GM12878 (cell line): ENCODE measurements at regions not wholly inside any gene's neighbourhood (a gene's known extent, or its start where the extent isn't known, plus 50 kb on each side); places are given as distances from the start of the nearest gene placed in this dataset.

Source experiments
- ATAC-seq: fragments of 200-7000 bp; cut with Tn5 transposase; 3 replicates; pipeline ENCODE4 v1.9.1; 2020; ENCODE audit warnings: mild to moderate bottlenecking, moderate library complexity
- BruUV-seq: library from RNA; stranded (reverse); fragments of 400-500 nt; replicated peaks from 2 replicates; lab custom pipeline; 2021; lab: Mats Ljungman, UMichigan
- CTCF ChIA-PET: fragments of 300-600 bp; sonication (Branson Sonifier 250); formaldehyde crosslinking; extraction: SDS; loops from one replicate; lab custom pipeline; 2021; ENCODE audit warnings: inconsistent platforms; lab: Yijun Ruan, JAX
- POLR2A ChIA-PET: fragments of 350-600 bp; formaldehyde crosslinking; extraction: SDS; loops from one replicate; lab custom pipeline; 2021; ENCODE audit warnings: inconsistent platforms; lab: Charles Lee
- RAD21 ChIA-PET: fragments of 300-600 bp; sonication (Branson Sonifier 250); formaldehyde crosslinking; loops from one replicate; lab custom pipeline; 2023; ENCODE audit warnings: antibody characterized with exemption; ENCODE audit not compliant: unreplicated experiment; lab: Charles Lee
- SMC1A ChIA-PET: fragments of 300-600 bp; sonication (Branson Sonifier 250); formaldehyde crosslinking; loops from one replicate; lab custom pipeline; 2023; ENCODE audit not compliant: unreplicated experiment, uncharacterized antibody; lab: Charles Lee
- DNase-seq: peaks from one replicate; pipeline ENCODE4 v3.0.0-alpha.2; 2011; ENCODE audit warnings: low read depth, low spot score
- FAIRE-seq: peaks from 3 replicates; lab custom pipeline; 2011; peaks lifted over from hg19 to GRCh38; lab: Jason Lieb, UNC
- H2AFZ ChIP-seq: 2 replicates; pipeline ENCODE4 v1.6.0; 2011; ENCODE audit warnings: low read depth, low read length, control low read depth; ENCODE audit not compliant: control insufficient read depth
- H3K27ac ChIP-seq: 2 replicates; pipeline ENCODE4 v1.5.1; 2011; ENCODE audit warnings: control low read depth; ENCODE audit not compliant: control insufficient read depth, insufficient read depth
- H3K27me3 ChIP-seq, 2 experiments: replicated peaks in 1 of 2; 2 replicates each; pipeline versions ENCODE4 v1.6.0 to v1.6.1; 2011; ENCODE audit warnings: low read length in 1 of 2; ENCODE audit not compliant: control insufficient read depth in 2 of 2, insufficient read depth in 2 of 2
- H3K36me3 ChIP-seq, 2 experiments: 2 replicates each; pipeline ENCODE4 v1.5.1; 2011; ENCODE audit warnings: low read length in 1 of 2; ENCODE audit not compliant: control insufficient read depth in 2 of 2, insufficient read depth in 2 of 2
- H3K4me1 ChIP-seq: 2 replicates; pipeline ENCODE4 v1.6.1; 2011; ENCODE audit warnings: mild to moderate bottlenecking, low read length, moderate library complexity, mixed read lengths; ENCODE audit not compliant: control insufficient read depth, insufficient read depth
- H3K4me2 ChIP-seq: 2 replicates; pipeline ENCODE4 v1.6.0; 2011; ENCODE audit warnings: control low read depth; ENCODE audit not compliant: control insufficient read depth, insufficient read depth
- H3K4me3 ChIP-seq: fragments of 200-600 bp; sonication (generic); 2 replicates; pipeline ENCODE4 v1.5.1; 2016
- H3K79me2 ChIP-seq: 2 replicates; pipeline ENCODE4 v1.6.0; 2011; ENCODE audit warnings: low read length; ENCODE audit not compliant: control insufficient read depth, insufficient read depth
- H3K9ac ChIP-seq: 2 replicates; pipeline ENCODE4 v1.8.0; 2011; ENCODE audit warnings: low read length, control low read depth, mixed read lengths; ENCODE audit not compliant: control insufficient read depth, insufficient read depth
- H3K9me3 ChIP-seq: replicated peaks from 3 replicates; pipeline ENCODE4 v1.5.1; 2011; ENCODE audit warnings: mild to moderate bottlenecking, low read length; ENCODE audit not compliant: control insufficient read depth, insufficient read depth
- H4K20me1 ChIP-seq: 2 replicates; pipeline ENCODE4 v1.6.0; 2011; ENCODE audit not compliant: control insufficient read depth, insufficient read depth
- CUX1 ChIP-seq: IDR thresholded peaks from 2 replicates; pipeline ENCODE4 v1.6.1; 2012; ENCODE audit warnings: improper control_type of control experiment, low read depth, low read length; ENCODE audit not compliant: insufficient replicate concordance
- HCFC1 ChIP-seq: fragments of 150-350 bp; IDR thresholded peaks from 2 replicates; pipeline ENCODE4 v1.6.1; 2014; ENCODE audit warnings: low read length
- HDGF ChIP-seq: fragments of 450-650 bp; IDR thresholded peaks from 2 replicates; pipeline ENCODE4 v1.6.1; 2016; ENCODE audit warnings: antibody characterized with exemption
- KAT2A ChIP-seq: conservative IDR thresholded peaks from 2 replicates; pipeline ENCODE4 v1.6.1; 2011; ENCODE audit warnings: low read depth, low read length; ENCODE audit not compliant: control insufficient read depth
- KDM1A ChIP-seq: fragments of 200-600 bp; sonication (generic); IDR thresholded peaks from 2 replicates; pipeline ENCODE4 v1.6.1; 2016; ENCODE audit warnings: borderline replicate concordance
- MEF2A ChIP-seq: IDR thresholded peaks from 2 replicates; pipeline ENCODE4 v1.6.1; 2011; ENCODE audit warnings: low read depth, mild to moderate bottlenecking, low read length, moderate library complexity; ENCODE audit not compliant: insufficient read depth
- POLR2AphosphoS2 ChIP-seq: IDR thresholded peaks from 2 replicates; pipeline ENCODE4 v1.6.1; 2011; ENCODE audit warnings: low read depth, mild to moderate bottlenecking, low read length, improper control_type of control experiment, moderate library complexity
- POU2F2 ChIP-seq: IDR thresholded peaks from 3 replicates; pipeline ENCODE4 v1.6.1; 2011; ENCODE audit warnings: low read depth, mild to moderate bottlenecking, low read length, borderline replicate concordance
- RB1 ChIP-seq: fragments of 450-650 bp; formaldehyde crosslinking; IDR thresholded peaks from 2 replicates; pipeline ENCODE4 v1.6.1; 2017; ENCODE audit warnings: mild to moderate bottlenecking, borderline replicate concordance
- RUNX3 ChIP-seq: IDR thresholded peaks from 2 replicates; pipeline ENCODE4 v1.6.1; 2012; ENCODE audit warnings: low read length, inconsistent platforms
- ZNF274 ChIP-seq: IDR thresholded peaks from one replicate; pipeline ENCODE4 v1.8.0; 2011; ENCODE audit not compliant: insufficient read length, insufficient read depth
- ZZZ3 ChIP-seq: IDR thresholded peaks from 2 replicates; pipeline ENCODE4 v1.6.1; 2011; ENCODE audit warnings: low read depth; ENCODE audit not compliant: control insufficient read depth, insufficient read length
- WGBS: methylation state at CpG from one replicate; pipeline ENCODE4 v1.1.6; 2016; ENCODE audit warnings: low lambda C conversion rate; ENCODE audit not compliant: insufficient replicate concordance, insufficient coverage; ENCODE audit errors: missing lambda C conversion rate; 5-methylcytosine and 5-hydroxymethylcytosine counted together
- in situ Hi-C: fragments of 300-500 bp; cut with MboI; formaldehyde crosslinking; loops from 9 replicates; pipeline ENCODE4 v1.14.3; 2018; ENCODE audit warnings: mixed read lengths
- intact Hi-C: fragments of 100-400 bp; cut with micrococcal nuclease; formaldehyde crosslinking; loops from one replicate; pipeline ENCODE4 v1.14.2; 2022; ENCODE audit not compliant: unreplicated experiment
- TF ChIP-seq, protein P1 (sequence below): fragments of 450-650 bp; IDR thresholded peaks from 2 replicates; pipeline ENCODE4 v1.6.1; 2016; ENCODE audit warnings: mild to moderate bottlenecking

GRCh38 chr4:123481717-123482116, 85.1 kb downstream of the SPRY1 start:
- POLR2A ChIA-PET: no interaction called here
- SMC1A ChIA-PET: interaction anchor here (0.9 kb wide), 1 partner anchor 32 kb away, joined by 3 read pairs; no protein-coding TSS in a partner anchor
- RAD21 ChIA-PET: no interaction called here
- Histone ChIP-seq H3K36me3 (no peaks in the 10 kb centered on the region), H3K4me2 (no peak overlapping the region), H4K20me1 (no peaks in the 10 kb centered on the region), H3K27me3 (no peaks in the 10 kb centered on the region; a peak in 1 of 4 replicates), H3K9ac (no peak overlapping the region), H3K79me2 (no peaks in the 10 kb centered on the region), H2AFZ (no peak overlapping the region), H3K27ac (no peak overlapping the region), H3K9me3 (no peaks in the 10 kb centered on the region), H3K4me1 (no peaks in the 10 kb centered on the region), H3K4me3 (no peak overlapping the region)
- no TSS peak for BruUV-seq
- FAIRE-seq (no peak), ATAC-seq (no peak), DNase-seq (no peak)
- CTCF ChIA-PET: no interaction called here
- 34% methylated on average over 3 of the region's 3 CpGs for WGBS
- in situ Hi-C loops: no loop called here
- intact Hi-C loops: no loop called here
- TF ChIP-seq POU2F2: no peak
- TF ChIP-seq ZNF274: no peak
- no peak for TF ChIP-seq HCFC1
- TF ChIP-seq KAT2A: no peak
- TF ChIP-seq, protein P1, sequence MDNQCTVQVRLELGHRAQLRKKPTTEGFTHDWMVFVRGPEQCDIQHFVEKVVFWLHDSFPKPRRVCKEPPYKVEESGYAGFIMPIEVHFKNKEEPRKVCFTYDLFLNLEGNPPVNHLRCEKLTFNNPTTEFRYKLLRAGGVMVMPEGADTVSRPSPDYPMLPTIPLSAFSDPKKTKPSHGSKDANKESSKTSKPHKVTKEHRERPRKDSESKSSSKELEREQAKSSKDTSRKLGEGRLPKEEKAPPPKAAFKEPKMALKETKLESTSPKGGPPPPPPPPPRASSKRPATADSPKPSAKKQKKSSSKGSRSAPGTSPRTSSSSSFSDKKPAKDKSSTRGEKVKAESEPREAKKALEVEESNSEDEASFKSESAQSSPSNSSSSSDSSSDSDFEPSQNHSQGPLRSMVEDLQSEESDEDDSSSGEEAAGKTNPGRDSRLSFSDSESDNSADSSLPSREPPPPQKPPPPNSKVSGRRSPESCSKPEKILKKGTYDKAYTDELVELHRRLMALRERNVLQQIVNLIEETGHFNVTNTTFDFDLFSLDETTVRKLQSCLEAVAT: no peak
- no peak for TF ChIP-seq ZZZ3
- no peak for TF ChIP-seq CUX1
- TF ChIP-seq MEF2A: no peak
- no peak for TF ChIP-seq POLR2AphosphoS2
- TF ChIP-seq RUNX3: no peak
- TF ChIP-seq HDGF: no peak
- TF ChIP-seq RB1: no peak
- TF ChIP-seq KDM1A: no peak
